ENCODE measurements at regions not wholly inside any gene's neighbourhood (a gene's known extent, or its start where the extent isn't known, plus 50 kb on each side); places are given as distances from the start of the nearest gene placed in this dataset.

- TF ChIP-seq YY1 (IDR thresholded peaks at IDR 0.05; ENCODE audit: insufficient read depth, insufficient read length) (no peak), ZNF274 (IDR thresholded peaks at IDR 0.05; ENCODE audit: low read depth, low read length) (no peak), SUZ12 (IDR thresholded peaks at IDR 0.05; ENCODE audit: extremely low read depth, insufficient read depth, insufficient read length) (no peak)
These were observed 52.5 kb upstream of the NKAP start for GRCh38 chrX:119996069-119996468.
